Femur (tissue), 1 donor: ENCODE measurements at regions not wholly inside any gene's neighbourhood (a gene's known extent, or its start where the extent isn't known, plus 50 kb on each side); places are given as distances from the start of the nearest gene placed in this dataset.

ENCODE experiments used
- DNase-seq: peaks from one replicate; pipeline ENCODE4 v3.0.0-alpha.2; 2017

- DNase-seq: no peak
These were observed 631.0 kb downstream of the MRPL39 start for GRCh38 chr21:24976238-24976637.

DNA sequence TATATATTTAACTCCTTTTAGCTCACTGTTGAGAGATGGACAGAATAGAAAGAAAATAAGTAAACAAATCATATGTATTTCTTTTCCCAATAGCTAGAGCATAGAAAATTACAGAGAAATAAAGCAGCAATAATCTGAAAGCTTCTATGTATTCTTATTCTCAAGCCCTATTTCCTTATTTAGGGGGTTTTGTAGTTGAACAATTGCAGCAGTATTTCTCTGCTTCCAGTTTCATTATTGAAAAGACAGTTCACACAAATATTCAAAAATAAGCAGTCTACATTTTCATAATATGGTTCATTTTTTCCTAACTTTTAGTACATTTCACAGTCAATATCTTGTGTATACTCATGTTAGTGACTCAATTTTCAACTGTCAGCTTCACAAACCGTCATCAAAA lies 638.2 kb downstream of the MRPL39 start:
- no peak for DNase-seq

DNA sequence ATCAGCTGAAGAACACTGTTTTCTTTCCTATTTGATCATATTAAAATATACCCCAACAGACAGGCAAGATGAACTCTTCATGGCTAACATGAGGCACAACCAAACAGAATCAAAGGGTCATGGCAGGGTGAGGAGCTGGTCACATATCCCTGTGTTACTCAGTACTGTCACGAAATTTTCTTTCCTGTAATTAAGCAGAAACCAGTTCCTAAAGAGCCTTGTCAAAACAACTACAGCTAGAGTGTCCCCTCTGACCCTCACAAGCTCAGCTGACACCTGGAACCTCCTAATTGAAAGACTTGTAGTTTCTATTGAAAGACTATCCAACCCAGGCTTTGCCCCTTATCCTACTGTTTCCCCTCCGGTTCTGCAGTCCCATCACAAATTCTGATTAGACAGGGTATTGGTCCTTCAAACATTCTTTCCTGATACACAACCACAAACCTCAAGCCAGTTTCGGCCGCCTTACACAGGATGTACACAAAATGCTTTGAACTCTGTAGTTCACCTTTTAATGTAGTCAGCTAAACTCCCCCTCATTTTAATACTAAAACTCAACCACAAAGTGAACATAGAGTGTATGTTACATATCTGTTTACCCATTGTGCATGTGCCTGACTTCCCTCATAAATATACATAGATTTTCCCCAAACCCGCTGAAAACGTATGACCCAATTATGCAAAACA lies 651.9 kb downstream of the MRPL39 start:
- no peak for DNase-seq

- no peak for DNase-seq
These were observed 659.1 kb downstream of the MRPL39 start for GRCh38 chr21:24948186-24948585.

DNA sequence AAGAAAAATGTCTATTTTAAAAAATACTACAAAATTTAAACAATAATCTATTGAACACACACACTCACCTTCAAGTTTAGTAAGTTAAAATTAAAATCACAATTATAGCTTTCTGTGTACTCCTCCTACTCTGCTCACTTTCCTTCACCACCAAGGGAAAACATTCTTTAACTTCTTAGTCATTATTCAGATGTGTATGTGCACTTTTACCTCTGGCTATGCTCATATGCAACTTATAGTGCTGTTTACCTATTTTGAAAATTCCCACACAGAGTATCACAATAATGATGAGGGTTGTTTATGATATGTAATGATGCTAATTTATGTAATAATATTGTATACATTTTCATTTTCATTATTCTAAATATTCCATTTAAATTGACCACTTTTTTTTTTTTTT lies 661.4 kb downstream of the MRPL39 start:
- no peak for DNase-seq

DNA sequence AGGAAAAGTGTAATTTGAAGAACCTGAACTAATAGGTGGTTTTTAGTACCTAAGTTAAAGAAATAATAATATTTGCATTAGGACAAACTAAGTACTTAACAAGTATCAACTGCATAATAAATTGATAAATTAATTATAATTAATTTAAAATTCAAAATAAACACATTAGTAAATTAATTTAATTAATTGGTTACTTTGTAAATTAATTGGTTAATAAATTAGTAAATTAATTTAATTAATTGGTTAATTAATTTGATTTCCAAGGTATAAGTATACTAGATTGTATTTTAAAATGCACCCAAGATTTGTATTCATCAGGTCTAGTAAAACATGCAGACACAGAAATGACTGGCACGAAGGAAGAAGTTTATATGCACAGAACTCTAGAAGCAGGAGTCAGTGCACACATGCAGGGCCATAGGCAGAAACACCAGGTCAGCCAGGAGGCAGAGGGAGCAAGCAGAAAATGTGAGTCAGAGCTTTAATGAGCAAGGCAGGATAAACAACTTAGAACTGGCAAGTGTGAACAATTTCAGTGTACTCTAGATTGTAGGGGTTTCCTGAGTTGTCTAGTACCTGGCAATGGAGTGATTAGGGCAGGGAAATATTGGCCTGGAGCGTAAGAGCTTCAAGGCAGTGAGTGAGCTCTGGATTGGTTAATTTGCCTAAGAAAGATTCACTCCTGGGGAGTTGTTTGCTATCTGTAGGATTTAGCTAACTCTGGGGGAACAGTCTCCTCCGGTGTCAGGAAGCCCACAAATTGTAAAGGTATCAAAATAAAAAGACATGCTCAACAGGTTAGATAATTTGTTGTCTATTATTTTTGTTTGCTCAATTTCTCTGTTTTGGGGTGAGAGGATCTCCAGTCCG lies 665.7 kb downstream of the MRPL39 start:
- DNase-seq: peak; percentile 28

- DNase-seq: no peak
These were observed 668.0 kb downstream of the MRPL39 start for GRCh38 chr21:24939291-24939690.

- DNase-seq: no peak
These were observed 668.7 kb downstream of the MRPL39 start for GRCh38 chr21:24938573-24938972.

GRCh38 chr21:24935991-24936390 lies 671.3 kb downstream of the MRPL39 start:
- DNase-seq: no peak

- no peak for DNase-seq
These were observed 696.7 kb downstream of the MRPL39 start for GRCh38 chr21:24910591-24910990.

DNA sequence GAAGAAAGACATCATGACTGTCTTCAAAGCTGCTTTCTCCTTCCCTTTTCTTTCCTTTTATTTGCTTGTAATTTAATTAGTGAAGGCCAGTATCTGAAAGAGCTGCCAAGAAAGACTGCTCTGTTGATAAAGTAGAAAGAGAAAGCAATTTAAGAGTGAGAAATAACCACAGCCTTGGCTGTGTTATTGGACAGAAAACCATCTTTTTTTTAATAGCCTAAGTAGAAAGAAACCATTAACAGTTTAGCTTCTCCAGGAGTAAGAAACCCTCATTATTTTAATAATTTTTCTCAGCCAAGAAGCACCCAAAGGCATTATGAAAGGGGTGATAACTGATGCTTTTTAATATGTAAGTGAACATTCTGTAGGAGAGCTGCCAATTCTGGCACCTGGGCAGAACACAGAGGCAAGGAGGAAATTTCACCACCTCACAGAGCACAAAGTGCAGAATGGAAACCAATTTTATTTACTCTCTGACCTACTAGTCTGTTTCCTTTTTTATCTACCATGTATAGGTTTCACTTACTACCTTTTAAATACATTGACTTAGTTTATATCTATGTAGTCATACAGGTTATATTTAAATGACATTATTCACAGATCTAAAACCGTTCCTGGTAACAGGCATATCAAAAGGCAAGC lies 703.2 kb downstream of the MRPL39 start:
- DNase-seq: no peak

DNA sequence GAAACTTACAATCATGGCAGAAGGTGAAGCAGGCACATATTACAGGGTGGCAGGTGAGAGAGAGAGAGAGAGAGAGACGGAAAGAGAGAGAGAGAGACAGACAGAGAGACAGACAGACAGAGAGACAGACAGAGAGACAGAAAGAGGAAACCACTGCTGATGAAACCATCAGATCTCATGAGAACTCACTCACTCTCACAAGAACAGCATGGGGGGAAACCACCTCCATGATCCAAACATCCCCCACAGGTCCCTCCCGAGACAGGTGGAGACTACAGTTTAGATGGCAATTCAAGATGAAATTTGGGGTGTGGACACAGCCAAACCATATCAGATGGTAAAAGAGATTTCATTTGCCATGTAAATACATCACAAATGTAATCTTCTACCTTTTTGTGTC lies 708.1 kb downstream of the MRPL39 start:
- DNase-seq: no peak

DNA sequence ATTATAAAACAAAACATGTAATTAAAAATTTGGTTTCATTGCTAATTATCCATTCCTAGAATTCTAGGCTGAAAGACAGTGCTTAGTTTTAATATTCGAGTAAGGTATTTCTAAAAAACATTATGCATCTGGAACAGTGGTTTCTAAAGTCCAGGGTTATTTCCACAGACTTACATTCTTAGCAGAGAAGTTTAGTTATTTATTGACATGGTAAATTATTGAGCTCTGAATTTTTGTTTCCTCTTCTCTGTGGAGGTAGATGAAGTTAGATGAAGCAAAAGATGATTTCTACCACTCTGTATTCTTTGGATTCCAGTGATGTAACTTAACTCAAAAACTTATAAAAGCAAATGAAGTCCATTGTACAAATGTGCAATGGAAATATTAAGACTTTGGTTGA lies 709.4 kb downstream of the MRPL39 start:
- no peak for DNase-seq

- no peak for DNase-seq
These were observed 710.6 kb downstream of the MRPL39 start for GRCh38 chr21:24896735-24897124.

- peak; percentile 17 for DNase-seq
These were observed 711.2 kb downstream of the MRPL39 start for GRCh38 chr21:24895885-24896734.

DNA sequence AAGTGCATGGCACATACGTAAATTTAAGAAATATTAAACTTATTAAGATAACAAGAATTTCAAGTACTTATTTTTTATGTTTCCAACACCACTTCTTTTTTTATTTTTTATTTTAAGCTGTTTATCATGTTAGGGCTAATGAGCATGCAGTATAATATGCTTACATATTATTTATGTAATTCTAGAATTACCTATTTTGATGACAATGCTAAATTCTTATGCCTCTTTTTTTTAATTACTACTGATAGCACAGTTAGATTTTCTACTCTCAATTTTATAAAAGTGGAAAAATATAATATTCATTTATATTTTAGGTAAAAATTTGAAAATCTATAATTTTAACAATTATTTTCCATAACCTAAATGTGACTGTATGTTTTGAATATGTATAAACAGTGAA lies 713.0 kb downstream of the MRPL39 start:
- no peak for DNase-seq

- no peak for DNase-seq
These were observed 717.3 kb downstream of the MRPL39 start for GRCh38 chr21:24890021-24890420.

DNA sequence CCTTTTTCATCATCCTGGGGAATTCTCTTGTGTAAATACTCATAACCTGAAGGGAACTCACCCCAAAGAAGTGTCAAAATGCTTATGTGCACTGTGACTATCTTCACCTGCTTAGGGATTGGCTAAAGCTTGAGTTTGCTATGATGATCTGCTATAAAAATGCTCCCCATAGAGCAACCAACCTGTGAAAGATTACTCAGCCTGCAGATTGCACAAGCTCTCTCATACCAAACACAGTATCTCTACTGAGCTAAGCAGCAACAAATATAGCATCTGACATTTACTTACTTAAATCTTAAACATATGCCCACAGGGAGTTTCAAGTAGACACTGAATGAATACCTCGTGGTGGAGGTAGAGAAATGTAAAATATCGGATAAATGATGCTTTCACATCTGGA lies 725.8 kb downstream of the MRPL39 start:
- no peak for DNase-seq

GRCh38 chr21:24870633-24871032 lies 736.6 kb downstream of the MRPL39 start:
- no peak for DNase-seq

DNA sequence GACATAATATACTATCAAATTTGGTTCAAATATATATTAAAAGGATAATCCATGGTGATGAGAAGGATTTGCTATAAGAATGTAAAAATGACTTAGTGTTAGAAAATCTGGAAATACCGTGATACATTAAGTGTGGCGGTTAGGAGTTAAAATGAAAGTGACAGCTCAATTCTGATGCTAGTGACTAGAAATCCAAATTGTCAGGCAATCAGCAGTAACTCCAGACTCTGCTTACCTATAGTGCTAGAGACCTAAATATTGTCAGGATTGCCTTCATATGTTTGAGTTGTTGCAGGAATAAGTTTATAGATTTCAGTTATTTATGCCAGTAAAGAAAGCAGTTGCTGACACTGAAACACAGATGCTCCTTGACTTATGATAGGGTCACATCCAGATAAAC lies 737.4 kb downstream of the MRPL39 start:
- no peak for DNase-seq

GRCh38 chr21:24868117-24868516 lies 739.2 kb downstream of the MRPL39 start:
- DNase-seq: no peak

DNA sequence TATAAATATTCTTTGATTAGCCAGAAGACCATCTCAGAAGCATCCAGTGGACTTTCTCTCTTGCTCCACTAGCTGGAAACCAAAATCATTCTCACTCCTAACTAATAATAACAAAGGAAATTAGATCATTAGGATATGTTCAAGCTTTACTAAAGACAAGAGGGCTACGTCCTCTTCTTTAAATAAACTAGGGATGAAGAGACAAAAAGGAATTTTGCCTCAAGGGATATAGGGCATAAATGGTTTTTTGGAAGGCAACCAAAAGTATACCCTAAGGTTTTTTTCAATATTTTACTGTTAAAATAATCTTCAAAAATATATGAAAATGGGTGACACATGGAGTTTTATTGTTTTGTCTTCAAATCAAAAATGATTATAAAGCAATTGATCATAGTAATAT lies 745.8 kb downstream of the MRPL39 start:
- no peak for DNase-seq

DNA sequence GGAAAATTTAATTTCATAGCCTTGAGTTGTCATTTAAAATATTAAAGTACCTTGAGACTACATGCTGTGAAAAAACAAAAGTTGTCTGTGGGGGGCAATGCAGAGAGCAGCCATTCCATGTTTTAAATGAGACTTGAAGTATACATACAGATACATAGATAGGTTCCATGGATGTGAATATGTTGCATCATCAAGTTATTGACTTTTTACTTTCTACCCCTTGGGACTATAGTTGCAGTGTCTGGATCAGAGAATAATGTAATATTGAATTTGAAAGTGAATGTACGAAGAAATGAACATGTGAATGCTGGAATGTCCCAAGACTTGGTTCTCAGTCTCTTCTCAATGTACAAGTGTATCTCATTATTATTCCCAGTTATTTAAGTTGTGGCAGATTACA lies 751.0 kb downstream of the MRPL39 start:
- DNase-seq: no peak
